Ureter (tissue), 1 donor: ENCODE measurements at regions not wholly inside any gene's neighbourhood (a gene's known extent, or its start where the extent isn't known, plus 50 kb on each side); places are given as distances from the start of the nearest gene placed in this dataset.

Experiments
- DNase-seq: peaks from one replicate; pipeline ENCODE4 v3.0.0-alpha.2; 2020; ENCODE audit warnings: low spot score
- donor health status: DM: yes; HTN: yes; CAD: no.

DNA sequence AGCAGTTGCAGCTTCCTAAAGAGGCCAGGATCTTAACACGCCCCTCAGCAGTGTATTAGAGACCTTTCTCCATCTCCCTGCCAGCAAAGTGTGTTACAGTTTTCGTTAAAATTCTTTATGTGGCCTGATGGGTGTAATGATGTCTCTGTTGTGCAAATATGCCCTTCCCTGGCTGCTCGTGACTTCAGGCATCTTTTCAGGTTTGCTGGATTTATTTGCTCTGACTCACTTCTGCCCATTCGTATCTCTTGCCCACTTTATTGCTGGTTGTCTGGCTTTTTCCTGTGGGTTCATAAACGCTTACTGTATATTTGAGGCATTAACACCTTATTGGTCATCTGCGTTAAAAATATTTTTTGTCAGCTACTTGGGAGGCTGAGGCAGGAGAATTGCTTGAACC lies 134.5 kb downstream of the ASB1 start:
- no peak for DNase-seq

DNA sequence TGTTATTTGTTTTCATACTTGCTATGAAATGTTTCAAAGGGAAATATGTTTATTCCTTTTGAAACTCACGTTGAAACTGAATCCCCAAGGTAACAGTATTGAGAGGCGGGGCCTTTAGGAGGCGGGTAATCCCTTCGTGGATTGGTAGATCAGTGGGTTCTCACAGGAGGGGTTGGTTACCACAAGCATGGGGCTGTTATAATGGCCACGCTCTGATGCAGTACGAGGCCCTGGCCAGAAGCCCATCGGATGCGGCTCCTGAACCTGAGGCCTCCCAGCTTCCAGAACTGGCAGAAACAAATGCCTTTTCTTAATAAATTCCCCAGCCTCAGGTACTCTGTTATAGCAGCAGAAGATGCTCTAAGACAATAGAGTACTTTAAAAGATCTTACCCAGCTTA lies 135.7 kb downstream of the ASB1 start:
- no peak for DNase-seq

DNA sequence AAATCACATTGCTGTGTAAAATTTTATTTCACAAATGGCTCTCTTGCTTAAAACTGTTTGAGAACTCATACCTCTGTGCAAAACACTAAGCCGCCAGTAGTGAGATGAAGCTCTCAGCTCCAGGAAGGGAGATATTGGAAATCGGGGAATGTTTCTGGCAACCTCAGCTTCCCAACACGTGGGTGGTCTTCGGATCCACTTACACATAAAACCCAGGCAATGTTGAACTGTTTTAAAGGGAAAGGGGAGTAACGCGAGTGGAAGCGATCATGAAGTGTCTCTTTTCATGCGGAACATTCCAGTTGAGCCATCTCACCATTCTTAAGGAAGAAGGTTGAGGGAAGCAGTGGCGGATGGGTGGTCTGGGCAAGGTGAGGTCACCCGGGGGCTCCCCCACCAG lies 136.8 kb downstream of the ASB1 start:
- no peak for DNase-seq

DNA sequence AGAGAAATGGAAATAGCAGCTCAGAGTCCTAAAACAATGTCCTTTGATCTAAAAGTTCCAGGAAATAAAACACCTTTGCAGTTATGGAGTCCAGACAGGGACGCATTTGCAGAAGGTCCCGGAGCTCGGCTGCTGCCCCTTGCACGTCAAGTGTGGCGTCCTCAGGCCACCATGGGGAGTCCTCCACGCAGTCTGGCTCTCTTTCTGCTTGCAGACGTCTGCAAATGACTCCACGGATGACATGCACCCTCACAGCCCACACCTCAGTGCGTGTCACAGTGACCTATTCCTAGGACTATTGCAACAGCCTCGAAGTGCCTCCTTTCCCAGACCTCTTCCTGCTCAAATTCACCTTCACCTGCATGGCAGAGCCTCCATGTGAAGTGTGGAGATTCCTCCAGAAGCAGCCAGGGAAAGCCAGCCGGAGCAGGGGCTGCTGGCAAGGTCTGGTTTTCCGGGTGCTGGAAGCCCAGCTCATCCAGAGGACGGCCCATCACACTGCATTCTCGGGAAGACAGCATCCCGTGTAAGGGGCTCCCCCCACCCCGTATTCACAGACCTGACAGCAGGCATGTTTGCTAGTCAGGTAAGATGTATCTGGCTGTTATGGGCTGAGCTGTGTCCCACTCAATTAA lies 137.7 kb downstream of the ASB1 start:
- DNase-seq: no peak

DNA sequence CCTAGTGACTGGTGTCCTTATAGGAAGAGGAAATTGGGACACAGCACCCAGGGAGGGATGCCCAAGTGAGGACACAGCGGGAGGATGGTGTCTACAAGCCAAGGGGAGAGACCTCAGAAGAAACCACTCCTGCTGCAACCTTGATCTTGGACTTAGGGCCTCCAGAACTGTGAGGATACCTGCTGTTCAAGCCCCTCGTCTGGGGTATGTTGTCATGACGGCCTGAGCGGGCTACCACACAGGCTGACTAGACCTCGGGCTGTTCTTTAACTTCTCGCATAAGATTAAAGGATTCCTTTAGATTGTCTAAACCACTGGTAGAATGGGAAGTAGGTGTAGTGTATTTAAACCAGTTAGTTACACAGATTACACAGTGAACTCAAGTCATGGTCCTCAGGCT lies 138.3 kb downstream of the ASB1 start:
- no peak for DNase-seq

DNA sequence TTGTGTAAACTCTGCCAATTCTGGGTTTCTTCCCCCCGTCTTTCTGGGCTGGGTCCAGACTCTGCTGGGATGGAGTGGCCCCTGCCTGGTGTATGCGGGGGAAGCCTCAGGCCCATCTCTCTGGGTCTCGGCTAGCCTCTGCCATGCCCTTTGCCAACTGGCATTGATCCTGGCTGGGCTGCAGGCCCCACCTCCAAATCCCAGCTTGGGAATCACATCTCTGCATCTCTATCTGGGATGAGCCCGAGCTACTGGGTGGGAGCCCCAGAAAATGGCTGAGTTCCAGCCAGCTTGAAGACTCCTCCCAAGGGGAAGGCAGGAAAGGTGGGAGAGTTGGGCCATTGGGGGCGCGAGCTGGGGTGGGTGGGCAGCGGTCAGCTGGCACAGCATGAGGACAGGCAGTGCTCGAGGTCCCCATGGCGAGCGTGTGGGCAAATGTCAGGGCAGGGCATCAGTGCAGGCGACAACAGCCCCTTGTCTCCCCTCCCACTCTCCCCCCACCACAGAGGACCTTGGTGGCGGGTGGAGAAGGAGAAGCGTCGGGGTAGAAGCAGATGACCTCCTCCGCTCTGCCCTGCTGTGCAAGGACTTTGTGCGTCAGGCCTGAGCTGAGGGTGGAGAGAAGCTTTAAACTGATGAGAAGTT lies 139.4 kb downstream of the ASB1 start:
- no peak for DNase-seq

DNA sequence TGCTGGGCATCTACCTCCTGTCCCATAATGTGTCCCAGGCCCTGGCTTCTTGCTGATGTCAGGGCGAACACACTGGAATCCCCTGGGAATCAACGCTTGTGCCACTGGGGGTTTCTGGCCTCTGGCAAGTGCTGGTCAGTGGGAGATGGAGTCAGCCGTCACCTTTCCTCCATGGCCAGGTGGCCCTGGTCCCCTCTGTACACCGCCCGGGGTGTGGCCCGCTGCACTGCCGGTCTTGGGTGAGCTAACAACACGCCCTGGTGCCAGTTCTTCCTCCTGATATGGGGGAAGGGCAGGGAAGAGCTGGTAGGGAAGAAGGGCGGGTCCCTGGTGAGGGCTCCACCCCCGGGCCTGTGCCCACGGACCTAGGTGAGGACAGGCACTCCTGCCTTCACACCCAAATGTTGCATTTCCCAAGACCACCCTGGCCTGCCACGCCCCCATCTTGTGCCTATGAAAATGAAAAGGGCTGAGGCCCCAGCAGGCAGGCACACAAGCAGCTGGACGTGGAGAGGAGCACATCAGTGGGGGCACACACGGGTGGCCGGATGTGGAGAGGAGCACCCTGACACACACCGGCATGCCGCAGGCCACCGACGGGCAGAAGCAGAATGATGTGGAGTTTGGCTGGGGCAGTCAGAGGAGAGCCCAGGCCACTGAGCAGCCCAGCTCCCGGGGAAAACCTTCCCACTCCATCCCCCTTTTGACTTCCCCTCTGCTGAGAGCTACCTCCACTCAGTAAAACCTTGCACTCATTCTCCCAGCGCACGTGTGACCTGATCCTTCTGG lies 140.5 kb downstream of the ASB1 start:
- no peak for DNase-seq

DNA sequence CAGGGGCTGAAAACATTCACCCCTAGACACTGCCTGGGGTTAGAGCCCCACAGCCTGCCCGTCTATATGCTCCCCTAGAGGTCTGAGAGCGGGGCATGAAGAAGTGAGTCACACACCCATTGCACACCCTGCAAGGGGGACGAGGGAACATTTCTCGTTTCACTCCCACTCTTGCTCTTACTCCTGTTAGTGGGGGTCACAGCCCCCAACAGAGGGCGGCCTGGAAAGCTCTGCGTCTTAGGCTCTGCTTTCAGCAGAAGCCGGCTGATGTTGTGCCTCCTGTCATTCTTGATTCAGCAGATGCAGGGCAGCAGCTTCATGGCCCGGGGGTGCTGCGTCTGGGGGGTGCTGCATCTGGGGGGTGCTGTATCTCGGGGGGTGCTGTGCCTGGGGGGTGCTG lies 141.3 kb downstream of the ASB1 start:
- no peak for DNase-seq

DNA sequence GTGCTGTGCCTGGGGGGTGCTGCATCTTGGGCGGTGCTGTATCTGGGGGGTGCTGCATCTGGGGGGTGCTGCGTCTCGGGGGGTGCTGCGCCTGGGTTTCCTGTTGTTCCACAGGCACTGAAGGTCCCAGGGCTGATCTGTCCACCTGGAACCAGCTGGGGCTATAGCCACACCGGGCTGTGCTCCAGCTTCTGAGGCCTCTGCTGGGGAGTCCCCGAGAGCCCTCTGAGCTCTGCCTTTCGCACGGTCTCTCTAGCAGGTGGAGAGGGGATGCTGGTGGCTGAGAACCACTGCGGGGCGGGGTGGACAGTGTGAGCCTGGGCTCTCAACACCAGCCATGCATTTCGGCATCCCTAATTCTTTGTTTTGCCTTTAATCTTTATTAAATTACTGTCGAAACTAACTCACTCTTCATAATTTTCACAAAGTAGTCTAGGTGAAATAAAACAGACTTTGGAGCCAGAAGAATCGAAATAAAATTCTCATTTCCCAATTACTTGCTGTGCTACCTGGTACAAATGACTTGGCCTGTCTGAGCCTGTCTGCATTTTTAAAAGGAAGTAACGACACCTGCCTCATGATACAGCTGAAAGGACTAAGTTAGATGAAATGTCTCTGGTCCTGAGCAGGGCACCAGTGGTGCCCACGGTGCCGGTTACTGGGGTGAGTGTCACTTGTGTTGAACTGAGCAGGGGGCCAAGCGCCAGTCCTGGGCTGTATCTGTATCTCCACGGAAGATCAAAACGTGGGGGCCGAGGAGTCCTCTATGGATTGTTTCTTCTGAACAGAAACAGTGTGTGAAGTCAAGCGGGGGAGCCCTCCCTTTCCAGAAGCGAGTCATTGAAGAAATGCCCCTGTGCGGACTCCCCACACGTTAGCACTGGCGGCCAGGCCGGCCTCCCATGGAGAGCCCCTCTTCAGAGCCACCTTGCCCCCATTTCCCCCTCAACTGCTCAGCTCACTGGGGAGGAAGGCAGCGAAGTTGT lies 142.0 kb downstream of the ASB1 start:
- no peak for DNase-seq

DNA sequence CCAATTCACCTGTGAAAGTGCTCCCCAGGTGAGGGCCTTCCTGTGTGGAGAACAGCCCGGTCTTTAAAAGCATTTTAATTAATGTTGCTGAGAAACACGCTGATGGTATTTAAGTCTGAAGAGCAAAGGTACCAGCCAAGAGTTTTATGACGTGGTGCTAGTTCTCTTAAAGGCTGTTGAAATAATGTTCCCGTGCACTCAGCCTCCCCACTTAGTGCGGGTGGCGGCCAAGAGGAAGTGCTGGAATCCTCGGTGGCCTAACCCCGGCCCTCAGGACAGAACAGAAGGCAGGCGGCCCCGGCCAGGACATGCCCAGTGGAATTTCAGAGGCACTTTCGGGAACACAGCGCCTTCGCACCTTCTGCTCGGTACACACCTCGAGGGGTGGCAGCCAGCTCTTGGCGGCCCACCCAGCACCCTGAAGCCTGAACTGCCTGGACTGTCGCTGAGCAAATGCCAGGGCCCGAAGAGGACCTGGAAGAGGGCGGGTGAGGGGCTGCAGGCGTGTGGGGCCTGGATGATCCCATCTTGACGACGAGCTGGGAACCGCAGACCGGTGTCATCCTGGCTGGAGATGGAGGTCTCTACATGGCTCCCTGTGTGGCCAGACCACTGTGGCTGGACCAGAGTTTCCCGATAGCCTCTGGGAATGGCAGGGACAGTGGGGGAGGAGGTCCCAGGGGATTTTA lies 142.9 kb downstream of the ASB1 start:
- DNase-seq: no peak

DNA sequence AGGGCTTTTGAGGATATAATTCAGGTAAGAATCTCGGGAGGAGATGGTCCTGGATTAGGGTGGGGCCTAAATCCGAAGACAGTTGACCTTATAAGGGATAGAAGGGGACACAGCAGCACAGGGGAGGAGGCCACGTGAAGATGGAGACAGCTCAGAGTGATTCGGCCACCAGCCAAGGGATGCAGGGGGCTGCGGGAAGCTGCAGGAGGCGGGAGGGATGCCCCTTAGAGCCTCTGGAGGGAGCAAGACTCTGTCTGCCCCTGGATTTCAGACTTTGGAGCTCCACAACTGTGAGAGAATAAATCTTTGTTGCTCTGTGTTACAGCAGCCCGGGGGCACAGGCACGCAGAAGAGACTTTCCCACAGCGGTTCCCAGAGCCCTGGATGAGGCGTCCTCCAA lies 143.7 kb downstream of the ASB1 start:
- DNase-seq: no peak

DNA sequence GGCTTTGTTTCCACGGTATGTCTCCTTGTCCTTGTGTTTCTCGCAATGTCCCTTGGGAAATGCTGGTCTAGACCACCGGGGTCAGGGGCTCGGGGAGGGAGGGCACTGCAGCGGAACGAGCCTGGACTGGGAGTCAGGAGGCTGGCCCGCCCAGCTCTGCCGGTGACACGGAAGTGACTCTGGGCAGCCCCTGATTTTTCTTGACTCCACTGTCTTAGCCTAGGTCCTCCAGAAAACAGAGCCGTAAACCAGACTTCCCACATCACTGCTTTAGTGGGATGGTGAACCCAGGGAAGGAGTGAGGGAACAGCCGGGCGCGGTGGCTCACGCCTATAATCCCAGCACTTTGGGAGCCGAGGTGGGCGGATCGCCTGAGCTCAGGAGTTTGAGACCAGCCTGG lies 144.2 kb downstream of the ASB1 start:
- no peak for DNase-seq

DNA sequence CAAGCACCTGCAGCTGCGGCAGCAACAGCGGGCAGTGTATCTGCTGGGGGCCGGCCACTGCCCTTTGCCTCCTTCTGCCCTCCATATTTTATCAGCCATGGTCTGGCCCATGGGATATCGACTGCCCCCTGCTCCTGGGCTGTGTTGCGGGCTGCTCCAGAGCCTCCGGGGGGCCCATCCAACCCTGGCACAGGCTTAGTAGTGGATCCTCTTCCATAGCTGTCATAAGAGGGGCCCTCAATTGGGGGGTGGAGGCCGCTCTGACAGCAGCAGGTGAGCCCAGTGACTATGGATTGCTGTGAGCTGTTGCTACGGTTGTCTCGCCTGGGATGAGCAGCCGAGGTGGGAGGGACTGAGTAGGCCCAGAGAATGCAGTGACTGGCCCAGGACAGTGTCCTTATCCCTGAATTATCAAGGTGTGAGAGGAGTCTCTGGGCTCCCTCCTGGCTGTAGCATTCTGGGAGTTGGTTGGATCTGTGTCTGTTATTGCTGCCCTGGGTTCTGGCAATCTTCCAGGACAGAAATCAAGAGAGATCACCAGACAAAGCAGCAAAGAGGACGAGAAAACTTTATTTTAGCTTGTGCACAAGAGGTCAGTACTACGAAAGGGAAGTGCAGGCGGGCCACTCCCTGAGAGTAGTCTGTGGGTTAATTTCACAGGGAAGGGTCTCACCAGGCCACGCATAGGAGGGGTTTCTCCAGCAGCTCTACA lies 145.1 kb downstream of the ASB1 start:
- DNase-seq: no peak

DNA sequence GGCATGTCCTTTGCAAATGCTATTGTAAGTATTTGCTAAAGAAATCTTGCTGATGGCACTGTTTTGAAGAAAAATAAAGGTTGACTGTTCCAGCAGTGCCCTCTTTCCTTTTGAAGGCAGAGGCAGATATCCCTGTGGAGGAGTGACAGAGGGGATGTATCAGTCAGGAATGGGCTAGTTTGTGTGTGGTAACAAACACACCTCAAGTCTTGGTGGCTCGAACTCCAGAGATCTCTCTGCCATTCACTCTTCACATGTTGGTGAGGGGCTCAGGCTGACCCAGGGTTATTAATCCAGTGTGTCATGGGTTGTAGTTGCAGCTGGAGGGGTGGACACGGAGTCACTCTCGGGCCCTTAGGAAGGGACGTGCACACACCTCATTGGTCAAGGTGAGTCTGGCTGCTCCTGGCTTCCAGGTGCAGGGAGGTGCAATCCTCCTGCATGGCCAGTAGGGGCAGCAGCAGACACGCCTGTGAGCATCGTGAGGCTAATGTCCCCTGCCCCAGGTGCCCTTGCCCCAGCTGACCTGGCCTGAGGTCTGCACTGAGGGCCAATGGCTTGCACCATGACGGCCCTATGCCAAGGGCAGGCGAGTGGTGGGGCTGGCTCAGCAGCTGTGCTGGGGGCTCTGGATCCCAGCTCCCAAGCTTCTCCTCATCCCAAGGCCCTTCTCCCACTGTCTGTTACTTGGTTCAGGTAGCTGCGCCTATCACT lies 146.5 kb downstream of the ASB1 start:
- DNase-seq: no peak

DNA sequence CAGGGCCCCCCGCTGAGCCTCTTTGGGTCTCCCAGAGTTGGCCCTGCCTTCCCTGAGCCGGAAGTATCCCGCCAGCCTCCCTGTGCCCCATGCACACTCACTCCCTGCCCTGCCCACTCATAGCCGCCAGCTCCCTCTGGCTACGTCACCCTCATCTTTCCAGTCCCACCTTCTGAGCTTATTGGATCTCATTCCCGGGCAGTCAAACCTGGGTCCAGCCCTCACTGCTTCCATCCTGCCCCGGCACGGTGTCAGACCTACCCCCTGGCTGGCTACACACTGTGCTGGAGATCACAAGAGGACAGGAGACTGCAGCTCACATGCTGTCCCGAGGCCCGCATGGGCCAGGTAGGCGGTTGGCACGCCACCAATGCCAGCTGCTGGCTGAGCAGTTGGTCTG lies 147.2 kb downstream of the ASB1 start:
- no peak for DNase-seq

DNA sequence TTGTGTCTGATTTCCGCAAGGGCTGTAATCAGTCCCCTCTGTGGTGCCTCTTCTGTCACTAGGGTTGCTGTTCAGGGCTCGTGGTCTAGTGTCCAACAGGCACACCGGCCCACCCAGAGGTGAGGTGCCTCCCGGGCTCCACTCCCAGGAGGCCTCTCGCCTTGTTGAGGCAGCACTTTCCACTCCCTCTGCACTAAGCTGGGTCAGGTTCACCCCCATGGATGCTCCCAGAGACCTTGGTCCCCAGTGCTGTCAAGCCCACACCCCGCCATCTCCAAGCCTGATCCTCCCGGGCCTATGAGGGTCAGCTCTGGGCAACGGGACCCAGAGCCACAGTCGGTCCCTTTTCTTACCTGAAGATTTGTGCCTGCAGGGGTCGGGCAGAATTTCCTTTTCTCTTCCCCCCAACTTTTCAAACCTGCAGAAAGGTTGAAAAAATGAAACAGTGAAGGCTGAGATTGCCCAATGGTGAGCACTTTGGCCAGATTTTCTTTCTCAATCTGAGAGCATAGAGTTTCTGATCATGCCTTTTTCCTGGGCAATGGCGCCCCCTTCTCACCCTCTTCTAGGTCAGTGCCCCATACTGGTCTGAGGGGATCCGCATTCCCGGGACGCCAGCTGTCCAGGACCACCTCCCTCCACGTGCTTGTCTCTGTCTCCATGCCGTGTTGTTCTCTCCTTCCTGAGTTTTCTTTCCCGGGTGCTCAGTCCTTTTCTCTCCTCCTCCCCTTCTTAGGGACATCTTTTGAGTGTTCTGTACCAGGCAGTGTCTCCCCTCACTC lies 148.0 kb downstream of the ASB1 start:
- DNase-seq: no peak

DNA sequence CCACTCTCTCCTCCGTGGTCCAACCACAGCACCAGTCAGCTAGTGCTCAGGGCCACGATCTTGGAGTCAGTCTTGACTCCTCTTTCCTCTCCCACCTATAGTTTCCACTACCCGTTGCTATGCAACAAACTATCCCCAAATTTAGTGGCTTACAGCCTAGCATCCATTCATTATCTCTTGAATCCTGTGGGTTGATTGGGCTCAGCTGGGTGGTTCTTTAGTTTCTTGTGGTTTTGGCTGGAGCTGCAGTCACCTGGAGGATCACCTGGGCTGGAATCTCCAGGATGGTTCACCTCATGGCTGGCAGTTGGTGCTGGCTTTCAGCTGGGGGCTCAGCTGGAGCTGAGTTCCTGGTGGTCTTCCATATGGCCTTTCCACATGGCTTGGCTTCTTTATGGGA lies 149.9 kb downstream of the ASB1 start:
- no peak for DNase-seq

DNA sequence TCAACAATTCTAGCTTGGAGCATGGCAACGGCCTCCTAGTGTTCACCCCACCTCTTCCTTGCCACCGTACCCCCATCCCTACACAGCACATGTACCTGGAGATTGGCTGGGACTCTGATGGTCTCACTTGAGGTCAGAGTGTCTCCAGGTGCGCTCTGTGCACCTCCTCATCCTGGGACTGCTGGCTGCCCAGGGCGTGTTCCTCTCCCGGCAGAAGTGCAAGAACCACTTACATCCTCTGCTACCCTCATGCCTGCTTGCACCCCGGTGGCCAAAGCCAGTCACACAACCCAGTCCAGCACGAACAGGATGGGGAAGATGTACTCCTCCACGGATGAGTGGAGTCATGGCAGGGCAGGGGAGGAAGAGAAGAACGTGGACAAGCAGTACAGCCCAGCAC lies 151.5 kb downstream of the ASB1 start:
- no peak for DNase-seq

DNA sequence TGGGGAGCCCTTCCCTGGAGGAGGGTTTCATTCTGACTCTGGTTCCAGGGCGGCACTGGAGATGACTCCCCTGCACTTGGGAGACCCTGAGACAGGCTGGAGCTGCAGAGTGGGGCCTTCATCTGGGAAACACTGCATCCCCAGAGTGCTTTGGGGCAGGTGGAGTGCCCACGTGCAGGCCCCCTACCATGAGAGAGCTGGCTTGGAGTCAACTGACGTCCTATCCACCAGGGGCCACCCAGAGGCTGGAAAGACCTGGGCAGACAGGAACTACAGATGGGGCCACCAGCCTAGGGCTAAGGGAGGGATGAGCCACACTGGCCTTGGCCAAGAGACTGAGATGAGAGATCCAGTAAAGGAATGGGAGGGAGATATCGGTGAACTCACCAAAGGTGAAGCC lies 153.8 kb downstream of the ASB1 start:
- no peak for DNase-seq
